ENCODE measurements at regions not wholly inside any gene's neighbourhood (a gene's known extent, or its start where the extent isn't known, plus 50 kb on each side); places are given as distances from the start of the nearest gene placed in this dataset.

DNA sequence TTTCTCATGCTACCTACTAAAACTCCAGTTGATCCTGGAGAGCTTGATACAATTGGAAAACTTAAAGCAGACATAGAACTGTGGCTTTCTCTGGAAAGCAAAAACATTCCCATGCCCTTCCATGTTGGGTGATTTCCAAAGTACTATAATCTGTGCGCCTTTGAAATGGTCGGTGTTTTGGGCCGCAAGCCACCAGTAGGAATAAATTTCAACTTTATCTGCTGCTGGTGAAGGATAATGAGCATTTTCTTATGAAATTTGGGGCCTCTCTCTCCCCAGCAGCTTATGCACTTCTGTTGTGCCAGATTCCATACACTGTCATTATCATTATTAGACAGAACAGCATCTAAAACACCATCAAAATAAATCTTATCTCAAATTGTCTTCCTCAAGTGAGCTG is 366.7 kb upstream of the RPS6KA3 start:
- Histone ChIP-seq H3K4me1 (no peaks in the 10 kb centered on the region), H3K36me3 (no peaks in the 10 kb centered on the region), H3K4me3 (no peak overlapping the region), H3K27me3 (replicated peaks in 1 of 7) (peaks cover 0 to 7% (median 0%) of the 10 kb centered on the region in 7 donors), H3K27ac (no peak overlapping the region), H3K9me3 (no peaks in the 10 kb centered on the region)
- intact Hi-C loops (cut with DNase I; ENCODE audit: low total_unique reads) = no loop called here
- TF ChIP-seq, protein P1, sequence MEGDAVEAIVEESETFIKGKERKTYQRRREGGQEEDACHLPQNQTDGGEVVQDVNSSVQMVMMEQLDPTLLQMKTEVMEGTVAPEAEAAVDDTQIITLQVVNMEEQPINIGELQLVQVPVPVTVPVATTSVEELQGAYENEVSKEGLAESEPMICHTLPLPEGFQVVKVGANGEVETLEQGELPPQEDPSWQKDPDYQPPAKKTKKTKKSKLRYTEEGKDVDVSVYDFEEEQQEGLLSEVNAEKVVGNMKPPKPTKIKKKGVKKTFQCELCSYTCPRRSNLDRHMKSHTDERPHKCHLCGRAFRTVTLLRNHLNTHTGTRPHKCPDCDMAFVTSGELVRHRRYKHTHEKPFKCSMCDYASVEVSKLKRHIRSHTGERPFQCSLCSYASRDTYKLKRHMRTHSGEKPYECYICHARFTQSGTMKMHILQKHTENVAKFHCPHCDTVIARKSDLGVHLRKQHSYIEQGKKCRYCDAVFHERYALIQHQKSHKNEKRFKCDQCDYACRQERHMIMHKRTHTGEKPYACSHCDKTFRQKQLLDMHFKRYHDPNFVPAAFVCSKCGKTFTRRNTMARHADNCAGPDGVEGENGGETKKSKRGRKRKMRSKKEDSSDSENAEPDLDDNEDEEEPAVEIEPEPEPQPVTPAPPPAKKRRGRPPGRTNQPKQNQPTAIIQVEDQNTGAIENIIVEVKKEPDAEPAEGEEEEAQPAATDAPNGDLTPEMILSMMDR (IDR thresholded peaks at IDR 0.05 in 8 of 11, conservative IDR thresholded peaks at IDR 0.05 in 3 of 11) = no peak
- TF ChIP-seq POLR2A (IDR thresholded peaks at IDR 0.05) = no peak
- TF ChIP-seq POLR2AphosphoS5 (IDR thresholded peaks at IDR 0.05) = no peak
- 90 to 98% (median 92%) methylated on average over 3 of the region's 3 CpGs for WGBS, 5 donors
- no peak for DNase-seq

DNA sequence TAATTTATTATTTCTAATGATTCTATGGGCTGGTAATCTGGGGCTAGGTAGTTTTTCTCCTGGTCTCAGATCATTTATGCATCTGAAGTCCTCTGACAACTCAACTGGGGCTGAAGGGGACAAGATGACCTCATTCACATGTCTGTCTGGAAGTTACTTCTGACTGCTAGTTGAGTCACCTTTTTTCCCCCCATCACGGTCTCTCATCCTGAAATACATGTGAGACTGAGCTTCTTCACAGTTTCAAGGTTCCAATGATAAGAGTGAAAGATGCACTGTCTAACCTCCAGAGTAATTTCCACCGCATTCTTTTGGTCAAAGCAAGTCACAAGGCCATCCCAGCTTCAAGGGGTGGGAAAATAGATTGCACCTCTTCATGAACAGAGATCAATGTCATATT is 356.7 kb upstream of the RPS6KA3 start:
- TF ChIP-seq, protein P1 (IDR thresholded peaks at IDR 0.05 in 8 of 11, conservative IDR thresholded peaks at IDR 0.05 in 3 of 11) = no peak
- TF ChIP-seq POLR2A (IDR thresholded peaks at IDR 0.05) (no peak), POLR2AphosphoS5 (IDR thresholded peaks at IDR 0.05) (no peak)
- DNase-seq = no peak
- Histone ChIP-seq H3K27ac (no peak overlapping the region), H3K9me3 (peaks cover 0 to 6% (median 0%) of the 10 kb centered on the region in 8 donors), H3K36me3 (no peaks in the 10 kb centered on the region), H3K27me3 (replicated peaks in 1 of 7) (peaks cover 0 to 7% (median 0%) of the 10 kb centered on the region in 7 donors), H3K4me3 (no peak overlapping the region), H3K4me1 (no peaks in the 10 kb centered on the region)
- intact Hi-C loops (cut with DNase I; ENCODE audit: low total_unique reads) = no loop called here
- WGBS, 5 donors = 54 to 80% (median 72%) methylated on average over 2 of the region's 2 CpGs

DNA sequence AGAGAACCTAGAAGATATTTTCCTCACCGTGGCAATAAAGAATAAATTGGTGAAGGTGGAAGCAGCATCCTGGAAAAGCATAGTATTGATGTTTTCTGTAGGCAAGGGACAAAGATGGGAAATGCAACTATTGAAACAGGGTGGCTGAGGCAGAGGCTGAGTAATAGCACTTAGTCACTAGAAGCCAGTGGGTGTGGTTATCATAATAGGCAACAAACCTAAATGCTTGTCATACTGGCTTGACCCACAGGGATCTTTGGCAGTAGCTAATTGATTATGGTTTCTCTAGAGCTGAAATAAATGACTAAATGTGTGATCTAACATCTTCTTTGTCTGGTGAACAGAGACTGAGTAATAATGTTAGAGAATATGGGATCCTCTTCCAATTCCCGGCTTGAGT is 353.6 kb upstream of the RPS6KA3 start:
- 63 to 95% (median 71%) methylated on average over 2 of the region's 2 CpGs for WGBS, 5 donors
- Histone ChIP-seq H3K4me1 (no peaks in the 10 kb centered on the region), H3K27ac (no peak overlapping the region), H3K36me3 (no peaks in the 10 kb centered on the region), H3K27me3 (replicated peaks in 1 of 7) (peaks cover 0 to 2% (median 0%) of the 10 kb centered on the region in 7 donors), H3K9me3 (peaks cover 0 to 6% (median 0%) of the 10 kb centered on the region in 8 donors), H3K4me3 (no peak overlapping the region)
- intact Hi-C loops (cut with DNase I; ENCODE audit: low total_unique reads) = no loop called here
- no peak for TF ChIP-seq POLR2AphosphoS5 (IDR thresholded peaks at IDR 0.05)
- TF ChIP-seq POLR2A (IDR thresholded peaks at IDR 0.05) = no peak
- TF ChIP-seq, protein P1 (IDR thresholded peaks at IDR 0.05 in 8 of 11, conservative IDR thresholded peaks at IDR 0.05 in 3 of 11) = no peak
- no peak for DNase-seq

DNA sequence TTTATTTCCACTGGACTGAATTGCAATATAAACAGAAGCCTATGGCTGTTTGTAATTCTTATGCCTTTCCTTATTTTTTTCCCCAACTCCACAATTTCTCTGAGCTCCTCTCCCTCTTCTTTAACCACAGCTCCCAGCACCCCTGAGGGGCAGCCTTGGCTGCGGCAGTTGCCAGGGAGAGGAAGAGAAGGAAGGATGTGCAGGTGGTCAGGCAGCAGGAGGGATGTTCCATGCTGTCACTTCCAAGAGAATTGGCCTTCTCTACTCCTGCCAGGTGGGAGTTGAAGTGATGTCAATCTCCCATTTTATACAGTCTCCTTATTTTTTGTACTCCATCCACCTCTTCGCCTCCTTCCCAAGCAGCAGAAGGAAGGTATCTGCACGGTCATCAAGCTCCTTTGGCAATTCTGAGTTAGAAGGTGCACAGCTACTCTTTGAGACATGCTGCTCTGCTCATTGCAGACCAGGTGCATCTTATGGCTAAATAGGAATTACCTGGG is 343.3 kb upstream of the RPS6KA3 start:
- TF ChIP-seq POLR2AphosphoS5 (IDR thresholded peaks at IDR 0.05) = no peak
- TF ChIP-seq, protein P1 (IDR thresholded peaks at IDR 0.05 in 8 of 11, conservative IDR thresholded peaks at IDR 0.05 in 3 of 11) = no peak
- no peak for TF ChIP-seq POLR2A (IDR thresholded peaks at IDR 0.05)
- Histone ChIP-seq H3K4me1 (no peaks in the 10 kb centered on the region), H3K36me3 (no peaks in the 10 kb centered on the region), H3K27me3 (replicated peaks in 1 of 7) (peaks cover 0 to 7% (median 0%) of the 10 kb centered on the region in 7 donors), H3K9me3 (no peaks in the 10 kb centered on the region), H3K4me3 (no peak overlapping the region), H3K27ac (no peak overlapping the region)
- intact Hi-C loops (cut with DNase I; ENCODE audit: low total_unique reads) = no loop called here
- WGBS, 5 donors = 79 to 90% (median 80%) methylated on average over 2 to 3 of the region's 3 CpGs
- DNase-seq = no peak

Measured in spleen (tissue), 11 donors.